ENCODE measurements at regions not wholly inside any gene's neighbourhood (a gene's known extent, or its start where the extent isn't known, plus 50 kb on each side); places are given as distances from the start of the nearest gene placed in this dataset.
"Not testable (repeated sequence)": the region's sequence is repeated elsewhere in the genome, so short reads cannot be mapped to it uniquely, and the experiment has no call there.

GRCh38 chr12:47610686-47611252, 95.1 kb downstream of the RPAP3 start:
- DNase-seq (ENCODE audit: low read depth) = no peak

GRCh38 chr12:47609806-47610205, 96.0 kb downstream of the RPAP3 start:
- DNase-seq (ENCODE audit: low read depth) = no peak

- DNase-seq (ENCODE audit: low read depth) = not testable (repeated sequence)
These were observed 97.2 kb downstream of the RPAP3 start for GRCh38 chr12:47608671-47609070.

- DNase-seq (ENCODE audit: low read depth) = no peak
These were observed 101.5 kb downstream of the RPAP3 start for GRCh38 chr12:47604221-47604873.

GRCh38 chr12:47602949-47603558, 102.8 kb downstream of the RPAP3 start:
- DNase-seq (ENCODE audit: low read depth) = no peak

GRCh38 chr12:47602325-47602724, 103.5 kb downstream of the RPAP3 start:
- no peak for DNase-seq (ENCODE audit: low read depth)

GRCh38 chr12:47601071-47601470, 104.8 kb downstream of the RPAP3 start:
- DNase-seq (ENCODE audit: low read depth) = no peak

GRCh38 chr12:47591795-47592194, 114.0 kb downstream of the RPAP3 start:
- DNase-seq (ENCODE audit: low read depth) = no peak

GRCh38 chr12:47591361-47591791, 114.5 kb downstream of the RPAP3 start:
- no peak for DNase-seq (ENCODE audit: low read depth)

- no peak for DNase-seq (ENCODE audit: low read depth)
These were observed 115.0 kb downstream of the RPAP3 start for GRCh38 chr12:47590771-47591360.

DNA sequence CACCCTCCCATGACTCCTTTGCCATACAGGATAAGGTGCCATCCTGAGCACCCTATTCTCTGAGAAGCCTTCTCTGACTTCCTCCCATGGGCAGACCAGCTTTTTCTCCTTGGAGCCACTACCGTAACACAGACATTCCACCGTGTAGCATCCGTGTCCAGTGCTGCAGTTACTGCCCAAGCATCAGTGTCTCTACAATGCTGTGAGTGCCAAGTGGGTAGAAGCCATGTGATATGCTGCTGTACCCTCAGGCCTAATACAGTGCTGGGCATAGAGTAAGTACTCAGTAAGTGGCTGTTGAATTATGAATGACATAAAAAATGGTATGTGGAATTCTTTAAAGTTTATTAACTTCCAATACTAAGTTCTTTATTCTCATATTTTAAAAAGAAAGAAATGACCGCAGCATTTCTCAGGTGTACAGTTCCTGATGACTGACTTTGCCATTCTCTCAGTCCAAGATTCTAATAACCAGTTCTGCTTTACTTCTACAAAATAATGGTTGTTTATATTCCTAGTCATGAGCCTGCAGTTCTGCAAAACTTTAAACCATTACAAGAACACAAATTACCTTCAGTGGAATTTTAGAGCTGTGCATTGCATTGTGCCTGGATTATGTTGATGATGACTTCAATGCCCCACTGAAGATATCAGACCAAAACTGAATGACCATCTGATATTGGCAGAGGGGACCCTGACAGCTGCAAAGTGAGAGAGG, 118.7 kb downstream of the RPAP3 start:
- DNase-seq (ENCODE audit: low read depth) = no peak

DNA sequence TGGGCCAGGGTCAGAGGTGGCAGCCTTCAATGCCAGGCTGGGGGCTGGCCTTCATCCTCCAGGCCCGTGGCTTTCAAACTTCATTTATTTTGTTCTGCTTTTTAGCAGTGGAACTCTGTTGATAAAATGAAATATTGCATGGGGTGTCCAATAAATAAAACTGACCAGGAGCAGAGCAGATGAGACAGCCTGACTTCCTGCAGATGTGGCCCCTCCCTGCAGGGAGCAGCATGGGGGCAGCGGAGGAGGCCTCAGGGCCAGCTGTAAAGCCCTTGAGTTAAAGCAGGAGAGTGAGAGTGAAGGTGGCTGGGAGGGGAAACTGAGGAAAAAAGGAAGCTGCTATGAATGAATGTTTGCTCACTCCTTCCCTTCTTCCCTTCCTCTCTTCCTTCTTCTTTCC, 120.3 kb downstream of the RPAP3 start:
- no peak for DNase-seq (ENCODE audit: low read depth)

- DNase-seq (ENCODE audit: low read depth) = no peak
These were observed 127.0 kb downstream of the RPAP3 start for GRCh38 chr12:47578836-47579235.

- DNase-seq (ENCODE audit: low read depth) = no peak
These were observed 128.4 kb downstream of the RPAP3 start for GRCh38 chr12:47577206-47577989.

- no peak for DNase-seq (ENCODE audit: low read depth)
These were observed 129.4 kb downstream of the RPAP3 start for GRCh38 chr12:47576289-47576945.

GRCh38 chr12:47574252-47575021, 131.4 kb downstream of the RPAP3 start:
- DNase-seq (ENCODE audit: low read depth) = no peak

DNA sequence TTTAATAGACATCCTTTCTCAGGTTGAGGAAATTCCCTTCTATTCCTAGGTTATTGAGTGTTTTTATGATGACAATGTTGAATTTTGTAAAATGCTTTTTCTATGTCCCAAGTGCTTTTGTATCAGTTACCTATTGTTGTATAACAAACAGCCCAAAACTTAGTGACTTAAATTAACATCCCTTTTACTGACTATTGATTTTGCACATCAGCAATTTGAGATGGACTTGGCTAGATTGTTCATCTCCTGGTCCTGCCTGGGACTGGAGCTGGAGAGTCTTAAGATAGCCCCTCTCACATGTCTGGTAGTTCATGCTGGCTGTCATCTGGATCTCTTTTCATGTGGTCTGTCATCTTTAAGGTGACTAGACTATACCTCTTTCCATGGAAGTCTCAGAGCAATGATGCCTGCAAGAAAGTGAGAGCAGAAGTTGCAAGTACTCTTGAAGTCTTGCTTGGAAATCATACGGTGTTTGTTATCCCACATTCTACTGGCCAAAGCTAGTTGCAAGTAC, 132.6 kb downstream of the RPAP3 start:
- DNase-seq (ENCODE audit: low read depth) = no peak

DNA sequence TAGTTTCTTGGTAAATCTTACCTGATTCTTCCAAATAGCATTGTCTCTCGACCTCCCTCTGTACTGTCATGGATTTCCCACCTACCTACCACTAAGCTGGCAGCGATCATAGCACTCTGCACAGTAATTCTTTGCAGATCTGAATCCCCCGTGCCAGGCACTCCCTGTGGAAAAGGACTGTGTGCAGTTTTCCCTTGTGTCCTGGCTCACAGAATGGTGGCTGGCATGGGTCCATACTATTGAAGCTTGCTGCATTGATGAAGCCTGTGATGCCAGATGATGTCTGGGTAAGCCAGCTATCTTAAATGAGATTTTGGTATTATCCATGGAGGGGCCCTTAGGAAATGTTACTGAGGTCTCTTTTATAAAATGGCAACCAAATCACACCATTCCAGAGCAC, 135.7 kb downstream of the RPAP3 start:
- no peak for DNase-seq (ENCODE audit: low read depth)

DNA sequence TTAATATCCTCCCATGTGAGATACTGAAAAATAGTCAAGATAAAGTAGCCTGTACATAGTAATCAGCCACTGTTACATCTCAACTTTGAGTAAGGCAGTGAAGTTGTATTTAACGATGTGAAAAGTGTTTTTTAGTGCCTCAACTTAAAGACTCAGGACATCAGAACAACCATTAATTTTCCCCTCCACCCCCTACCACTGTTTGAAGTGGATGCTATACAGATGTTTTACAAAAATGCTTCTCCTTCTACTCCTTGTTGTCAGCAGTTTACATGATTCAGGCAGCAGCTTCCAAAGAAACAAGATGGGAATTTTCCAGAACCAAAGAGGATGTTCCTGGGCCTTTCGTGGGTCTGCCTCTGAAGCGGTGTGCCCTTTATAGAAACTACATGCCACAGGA, 143.6 kb downstream of the RPAP3 start:
- no peak for DNase-seq (ENCODE audit: low read depth)

DNA sequence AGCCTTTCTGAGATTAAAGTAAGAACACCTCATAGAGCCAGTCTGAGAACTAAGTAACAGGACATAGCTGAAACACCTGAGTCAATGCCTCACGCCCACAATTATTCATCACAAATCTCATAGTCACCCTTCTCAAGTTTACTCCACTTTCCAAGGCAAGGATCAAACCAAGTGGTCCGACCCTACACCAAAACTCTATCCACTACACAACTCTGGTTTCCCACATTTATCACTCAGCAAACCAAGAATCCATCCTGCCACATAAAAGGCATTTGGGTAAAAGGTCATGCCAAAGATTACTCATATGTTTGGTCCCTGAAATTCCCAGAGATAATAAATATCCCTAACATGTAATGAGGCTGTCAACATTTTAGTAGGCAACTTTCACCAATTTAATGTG, 144.1 kb downstream of the RPAP3 start:
- DNase-seq (ENCODE audit: low read depth) = no peak

Measured in stimulated activated CD8-positive, alpha-beta memory T cell treated with anti-CD3 and anti-CD28 coated beads, Interleukin-12 subunit alpha, Interleukin-12 subunit beta, amount 100 ng/mL, for 1 hour (primary cell).